Spleen (tissue), 7 donors: ENCODE measurements at regions not wholly inside any gene's neighbourhood (a gene's known extent, or its start where the extent isn't known, plus 50 kb on each side); places are given as distances from the start of the nearest gene placed in this dataset.

Experiments
- CTCF ChIP-seq, 11 experiments: fragments of 200-600 bp in 7 of 11; fragments of 450-650 bp in 4 of 11; sonication (generic) in 4 of 11; IDR thresholded peaks in 8 of 11; conservative IDR thresholded peaks in 3 of 11; 1 replicate in 7 of 11; 2 replicates in 4 of 11; pipeline versions ENCODE4 v1.4.0 to v1.8.0; 2016 to 2021; ENCODE audit warnings: antibody characterized with exemption in 11 of 11, inconsistent platforms in 4 of 11, mild to moderate bottlenecking in 1 of 11
- POLR2AphosphoS5 ChIP-seq, 3 donors: sonication (generic); formaldehyde crosslinking; IDR thresholded peaks; one replicate each; pipeline ENCODE4 v1.5.1; 2017; ENCODE audit warnings: antibody characterized with exemption in 3 of 3
- donor health status: DM: no; HTN: no; CAD: no; lungs with moderate emphysema.
- donor health status: DM: no; HTN: no; CAD: no.
- donor health status: DM: no; HTN: no; CAD: no.

GRCh38 chr12:107464644-107465043 is 221.0 kb upstream of the PWP1 start:
- TF ChIP-seq CTCF (IDR thresholded peaks at IDR 0.05 in 8 of 11, conservative IDR thresholded peaks at IDR 0.05 in 3 of 11) (no peak), POLR2AphosphoS5 (IDR thresholded peaks at IDR 0.05) (no peak)
